ENCODE measurements at regions not wholly inside any gene's neighbourhood (a gene's known extent, or its start where the extent isn't known, plus 50 kb on each side); places are given as distances from the start of the nearest gene placed in this dataset.

DNA sequence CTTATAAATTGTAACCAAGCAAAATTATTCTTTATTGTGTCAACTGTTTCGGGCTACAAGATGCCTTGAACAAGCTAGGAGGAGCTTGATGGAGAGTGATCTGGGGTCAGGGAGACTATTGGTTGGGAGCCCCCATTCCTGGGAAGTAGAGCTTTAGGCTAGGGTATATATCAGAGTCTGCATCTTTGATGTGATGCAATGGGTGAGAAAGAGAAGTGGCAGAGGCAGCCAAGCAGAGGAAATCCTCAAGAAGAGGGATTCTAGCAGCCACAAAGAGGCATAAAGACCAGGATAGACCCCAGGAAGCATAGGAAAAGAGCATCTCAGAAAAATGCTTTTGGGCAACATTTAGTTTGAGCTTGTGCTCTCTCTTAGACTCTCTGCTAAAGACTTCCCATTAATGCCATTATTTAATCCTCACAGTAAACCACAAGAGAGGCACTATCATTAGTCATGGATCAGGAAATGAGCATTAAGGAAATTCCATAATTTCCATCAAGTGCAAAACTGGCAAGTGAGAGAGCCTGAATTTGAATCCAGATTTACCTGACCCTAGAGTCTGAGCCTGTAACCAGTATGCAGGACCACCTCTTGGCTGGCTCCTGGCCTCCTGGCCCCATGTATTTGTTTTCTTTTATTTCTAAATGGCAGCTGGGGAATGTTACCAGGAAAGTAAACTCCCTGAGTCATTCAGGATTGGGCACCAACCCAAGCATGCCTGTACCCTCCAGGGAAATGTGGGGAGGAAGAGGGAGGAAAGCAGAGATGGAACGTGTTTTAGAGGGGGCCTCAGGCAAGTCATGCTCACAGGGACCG is 118.7 kb downstream of the RPL22L1 start:
- H3K9me3 ChIP-seq (ENCODE audit: control insufficient read depth, insufficient read depth, low read depth, low read length) = no peaks in the 10 kb centered on the region
- no peaks in the 10 kb centered on the region for H3K4me1 ChIP-seq (ENCODE audit: control insufficient read depth, insufficient read depth, low read length)
- no peak overlapping the region for H3K27ac ChIP-seq (ENCODE audit: extremely low read depth, low read depth, low read length)
- no peak overlapping the region for H3K4me3 ChIP-seq (ENCODE audit: low read depth, low read length)
- H3K36me3 ChIP-seq (ENCODE audit: control insufficient read depth in 2 of 2, insufficient read depth in 1 of 2, low read length in 2 of 2) = no peaks in the 10 kb centered on the region
- ChIA-PET CTCF (interaction anchor here (0.9 to 1.5 kb wide), 2 partner anchors 14 to 58 kb away, joined by 3 read pairs; no protein-coding TSS in a partner anchor), POLR2A (no interaction called here)
- TF ChIP-seq ZNF558 (tag by site-specific recombination; IDR thresholded peaks at IDR 0.05) (no peak), ZBTB17 (tag by site-specific recombination; IDR thresholded peaks at IDR 0.05) (0 out of 2 replicates have a peak, but pooled peaks have one; percentile 23), FEZF1 (tag by site-specific recombination; IDR thresholded peaks at IDR 0.05) (peak; percentile 60), ZSCAN30 (tag by site-specific recombination; IDR thresholded peaks at IDR 0.05) (0 out of 2 replicates have a peak, but pooled peaks have one; percentile 42), ZNF600 (tag by site-specific recombination; IDR thresholded peaks at IDR 0.05) (0 out of 2 replicates have a peak, but pooled peaks have one; percentile 41), ZNF335 (tag by site-specific recombination; conservative IDR thresholded peaks at IDR 0.05) (peak; percentile 54), WT1 (tag by site-specific recombination; IDR thresholded peaks at IDR 0.05) (peak; percentile 68), ZNF433 (tag by site-specific recombination; IDR thresholded peaks at IDR 0.05; ENCODE audit: low read depth) (no peak)
- TF ChIP-seq, protein P1, sequence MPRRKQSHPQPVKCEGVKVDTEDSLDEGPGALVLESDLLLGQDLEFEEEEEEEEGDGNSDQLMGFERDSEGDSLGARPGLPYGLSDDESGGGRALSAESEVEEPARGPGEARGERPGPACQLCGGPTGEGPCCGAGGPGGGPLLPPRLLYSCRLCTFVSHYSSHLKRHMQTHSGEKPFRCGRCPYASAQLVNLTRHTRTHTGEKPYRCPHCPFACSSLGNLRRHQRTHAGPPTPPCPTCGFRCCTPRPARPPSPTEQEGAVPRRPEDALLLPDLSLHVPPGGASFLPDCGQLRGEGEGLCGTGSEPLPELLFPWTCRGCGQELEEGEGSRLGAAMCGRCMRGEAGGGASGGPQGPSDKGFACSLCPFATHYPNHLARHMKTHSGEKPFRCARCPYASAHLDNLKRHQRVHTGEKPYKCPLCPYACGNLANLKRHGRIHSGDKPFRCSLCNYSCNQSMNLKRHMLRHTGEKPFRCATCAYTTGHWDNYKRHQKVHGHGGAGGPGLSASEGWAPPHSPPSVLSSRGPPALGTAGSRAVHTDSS (tag by site-specific recombination; IDR thresholded peaks at IDR 0.05) = 0 out of 2 replicates have a peak, but pooled peaks have one; percentile 19
- TF ChIP-seq, protein P2, sequence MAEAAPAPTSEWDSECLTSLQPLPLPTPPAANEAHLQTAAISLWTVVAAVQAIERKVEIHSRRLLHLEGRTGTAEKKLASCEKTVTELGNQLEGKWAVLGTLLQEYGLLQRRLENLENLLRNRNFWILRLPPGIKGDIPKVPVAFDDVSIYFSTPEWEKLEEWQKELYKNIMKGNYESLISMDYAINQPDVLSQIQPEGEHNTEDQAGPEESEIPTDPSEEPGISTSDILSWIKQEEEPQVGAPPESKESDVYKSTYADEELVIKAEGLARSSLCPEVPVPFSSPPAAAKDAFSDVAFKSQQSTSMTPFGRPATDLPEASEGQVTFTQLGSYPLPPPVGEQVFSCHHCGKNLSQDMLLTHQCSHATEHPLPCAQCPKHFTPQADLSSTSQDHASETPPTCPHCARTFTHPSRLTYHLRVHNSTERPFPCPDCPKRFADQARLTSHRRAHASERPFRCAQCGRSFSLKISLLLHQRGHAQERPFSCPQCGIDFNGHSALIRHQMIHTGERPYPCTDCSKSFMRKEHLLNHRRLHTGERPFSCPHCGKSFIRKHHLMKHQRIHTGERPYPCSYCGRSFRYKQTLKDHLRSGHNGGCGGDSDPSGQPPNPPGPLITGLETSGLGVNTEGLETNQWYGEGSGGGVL (tag by site-specific recombination; IDR thresholded peaks at IDR 0.05) = peak; percentile 77

DNA sequence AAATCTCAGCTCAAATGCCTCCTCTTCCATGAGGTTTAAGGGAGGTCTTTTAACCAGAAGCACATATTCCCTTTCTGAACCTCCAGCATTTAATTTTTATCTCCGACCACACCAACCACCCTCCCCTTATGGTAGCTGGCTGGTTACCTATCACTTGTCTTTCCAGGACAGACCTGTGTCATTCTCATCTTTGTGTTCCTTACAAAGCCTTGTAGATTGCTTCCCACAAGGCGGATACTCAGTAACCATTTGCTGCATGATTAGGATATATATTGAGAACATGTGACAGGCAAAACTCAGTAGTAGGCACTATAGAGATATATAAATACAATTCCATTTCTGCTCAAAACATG is 119.5 kb downstream of the RPL22L1 start:
- ChIA-PET POLR2A (no interaction called here), CTCF (interaction anchor here (0.9 to 1.5 kb wide), 2 partner anchors 15 to 58 kb away, joined by 3 read pairs; no protein-coding TSS in a partner anchor)
- TF ChIP-seq ZBTB48 (tag by site-specific recombination; IDR thresholded peaks at IDR 0.05) (no peak), ZNF843 (tag by site-specific recombination; IDR thresholded peaks at IDR 0.05) (no peak)
- no peaks in the 10 kb centered on the region for H3K36me3 ChIP-seq (ENCODE audit: control insufficient read depth in 2 of 2, insufficient read depth in 1 of 2, low read length in 2 of 2)
- H3K4me1 ChIP-seq (ENCODE audit: control insufficient read depth, insufficient read depth, low read length) = no peaks in the 10 kb centered on the region
- H3K9me3 ChIP-seq (ENCODE audit: control insufficient read depth, insufficient read depth, low read depth, low read length) = no peaks in the 10 kb centered on the region
- no peak overlapping the region for H3K27ac ChIP-seq (ENCODE audit: extremely low read depth, low read depth, low read length)
- H3K4me3 ChIP-seq (ENCODE audit: low read depth, low read length) = no peak overlapping the region

DNA sequence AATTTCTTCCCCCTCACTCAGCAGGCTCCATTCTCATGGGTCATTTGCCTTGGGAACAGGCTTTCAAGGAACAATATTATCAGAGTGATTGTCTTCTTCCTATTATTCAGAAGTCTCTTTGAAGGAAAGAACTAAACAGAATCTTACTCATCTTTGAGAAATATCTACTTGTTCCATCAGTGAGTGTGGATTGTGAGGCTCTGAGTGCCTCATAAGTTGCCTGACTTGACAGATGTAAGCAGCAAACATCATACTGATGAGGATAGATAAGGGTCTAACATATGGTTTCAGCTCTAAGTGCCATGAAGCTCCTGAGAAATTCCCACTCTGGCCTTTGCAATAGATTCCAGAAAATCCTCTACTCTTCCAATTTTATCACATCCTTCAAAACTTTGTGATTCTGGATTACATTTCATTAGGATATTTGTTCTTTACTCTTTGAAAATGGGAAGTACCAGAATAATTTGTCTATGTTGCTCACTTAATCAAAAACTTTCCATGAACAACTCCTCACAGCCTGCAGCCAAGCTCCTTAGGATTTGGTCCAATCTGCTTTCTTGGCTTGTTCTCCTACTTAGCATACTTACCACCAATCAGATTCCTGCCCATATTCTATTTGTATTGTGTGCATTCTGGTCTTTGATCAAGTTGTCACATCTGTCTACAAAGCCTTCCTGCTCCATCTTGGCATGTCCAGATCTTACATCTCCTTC is 120.1 kb downstream of the RPL22L1 start:
- Histone ChIP-seq H3K4me1 (ENCODE audit: control insufficient read depth, insufficient read depth, low read length) (no peaks in the 10 kb centered on the region), H3K9me3 (ENCODE audit: control insufficient read depth, insufficient read depth, low read depth, low read length) (no peaks in the 10 kb centered on the region), H3K36me3 (ENCODE audit: control insufficient read depth in 2 of 2, insufficient read depth in 1 of 2, low read length in 2 of 2) (no peaks in the 10 kb centered on the region), H3K27ac (ENCODE audit: extremely low read depth, low read depth, low read length) (no peak overlapping the region), H3K4me3 (ENCODE audit: low read depth, low read length) (no peak overlapping the region)
- ChIA-PET CTCF (interaction anchor here (1.5 kb wide), 1 partner anchor 15 kb away, joined by 3 read pairs; no protein-coding TSS in a partner anchor), POLR2A (no interaction called here)
- no peak for TF ChIP-seq ZNF561 (tag by site-specific recombination; IDR thresholded peaks at IDR 0.05; ENCODE audit: borderline replicate concordance)
- TF ChIP-seq ZNF37A (tag by site-specific recombination; IDR thresholded peaks at IDR 0.05) = no peak

Measured in HEK293 (cell line).